ENCODE measurements at regions not wholly inside any gene's neighbourhood (a gene's known extent, or its start where the extent isn't known, plus 50 kb on each side); places are given as distances from the start of the nearest gene placed in this dataset.
"Not testable (repeated sequence)": the region's sequence is repeated elsewhere in the genome, so short reads cannot be mapped to it uniquely, and the experiment has no call there.

GRCh38 chr7:115802415-115802814 is 228.1 kb downstream of the TFEC start:
- TF ChIP-seq CTCF (IDR thresholded peaks at IDR 0.05; ENCODE audit: low read depth, low read length), result no peak
- no peak overlapping the region for H3K4me3 ChIP-seq (replicated peaks in 1 of 2; ENCODE audit: low read depth in 2 of 2, low read length in 2 of 2)
- DNase-seq (ENCODE audit: low read depth in 2 of 2), result no peak

GRCh38 chr7:115799430-115799829 is 231.1 kb downstream of the TFEC start:
- DNase-seq (ENCODE audit: low read depth in 2 of 2), result no peak
- H3K4me3 ChIP-seq (replicated peaks in 1 of 2; ENCODE audit: low read depth in 2 of 2, low read length in 2 of 2), result no peak overlapping the region
- TF ChIP-seq CTCF (IDR thresholded peaks at IDR 0.05; ENCODE audit: low read depth, low read length), result no peak

- no peak for DNase-seq (ENCODE audit: low read depth in 2 of 2)
- no peak overlapping the region for H3K4me3 ChIP-seq (replicated peaks in 1 of 2; ENCODE audit: low read depth in 2 of 2, low read length in 2 of 2)
- no peak for TF ChIP-seq CTCF (IDR thresholded peaks at IDR 0.05; ENCODE audit: low read depth, low read length)
Observed at GRCh38 chr7:115793958-115794702, 236.4 kb downstream of the TFEC start.

- TF ChIP-seq CTCF (IDR thresholded peaks at IDR 0.05; ENCODE audit: low read depth, low read length), result no peak
- no peak overlapping the region for H3K4me3 ChIP-seq (replicated peaks in 1 of 2; ENCODE audit: low read depth in 2 of 2, low read length in 2 of 2)
- DNase-seq (ENCODE audit: low read depth in 2 of 2), result no peak
Observed at GRCh38 chr7:115789901-115790300, 240.7 kb downstream of the TFEC start.

GRCh38 chr7:115789473-115789872 is 241.1 kb downstream of the TFEC start:
- H3K4me3 ChIP-seq (replicated peaks in 1 of 2; ENCODE audit: low read depth in 2 of 2, low read length in 2 of 2), result not testable (repeated sequence)

GRCh38 chr7:115782696-115783490 is 247.7 kb downstream of the TFEC start:
- H3K4me3 ChIP-seq (replicated peaks in 1 of 2; ENCODE audit: low read depth in 2 of 2, low read length in 2 of 2), result no peak overlapping the region
- TF ChIP-seq CTCF (IDR thresholded peaks at IDR 0.05; ENCODE audit: low read depth, low read length), result no peak
- peak in 1 of 2 donors; percentile 14 for DNase-seq (ENCODE audit: low read depth in 2 of 2)

More at GRCh38 chr7:115789473-115789872, 241.1 kb downstream of the TFEC start:
- DNase-seq (ENCODE audit: low read depth in 2 of 2), result not testable (repeated sequence)

GRCh38 chr7:115779561-115779960 is 251.0 kb downstream of the TFEC start:
- no peak overlapping the region for H3K4me3 ChIP-seq (replicated peaks in 1 of 2; ENCODE audit: low read depth in 2 of 2, low read length in 2 of 2)
- no peak for TF ChIP-seq CTCF (IDR thresholded peaks at IDR 0.05; ENCODE audit: low read depth, low read length)
- DNase-seq (ENCODE audit: low read depth in 2 of 2), result no peak
